ENCODE measurements at regions not wholly inside any gene's neighbourhood (a gene's known extent, or its start where the extent isn't known, plus 50 kb on each side); places are given as distances from the start of the nearest gene placed in this dataset.
"Not testable (repeated sequence)": the region's sequence is repeated elsewhere in the genome, so short reads cannot be mapped to it uniquely, and the experiment has no call there.

- no peak for TF ChIP-seq EZH2 (IDR thresholded peaks at IDR 0.05; ENCODE audit: borderline replicate concordance, low read depth, low read length, severe bottlenecking)
- no peak overlapping the region for H3K9ac ChIP-seq (replicated peaks; ENCODE audit: extremely low read depth, insufficient read depth, low read length)
Observed at GRCh38 chr14:85344847-85345570, 184.9 kb upstream of the FLRT2 start.

GRCh38 chr14:85350667-85351066 is 179.3 kb upstream of the FLRT2 start:
- ChIA-PET POLR2A (no interaction called here), CTCF (interaction anchor here (0.7 to 2.1 kb wide), 4 partner anchors 8 to 179 kb away, joined by 3 to 5 read pairs (median 3); partner anchors contain the start of gene FLRT2)
- no peaks in the 10 kb centered on the region for H3K27me3 ChIP-seq (ENCODE audit: control insufficient read depth in 2 of 2, insufficient read depth in 2 of 2, low read length in 2 of 2)
- H3K36me3 ChIP-seq (ENCODE audit: control insufficient read depth in 2 of 2, extremely low read depth in 1 of 2, insufficient read depth in 2 of 2, low read length in 2 of 2), result no peaks in the 10 kb centered on the region
- no peak overlapping the region for H3K4me2 ChIP-seq (ENCODE audit: insufficient read depth, low read length)
- no peak for DNase-seq (ENCODE audit: low read depth, low spot score)
- H3K9me1 ChIP-seq (replicated peaks; ENCODE audit: control insufficient read depth, extremely low read depth, insufficient read depth, low read length), result no peaks in the 10 kb centered on the region
- no peak overlapping the region for H2AFZ ChIP-seq (ENCODE audit: low read depth, low read length)
- no peak overlapping the region for H3K9ac ChIP-seq (replicated peaks; ENCODE audit: extremely low read depth, insufficient read depth, low read length)
- H4K20me1 ChIP-seq (replicated peaks; ENCODE audit: control insufficient read depth, extremely low read depth, insufficient read depth, low read length), result no peaks in the 10 kb centered on the region
- FAIRE-seq, result no peak
- intact Hi-C loops (cut with micrococcal nuclease) (no loop called here), dilution Hi-C loops (cut with MboI; ENCODE audit: extremely low pct_ligation_motif_present, low sequenced_read_pairs) (no loop called here)
- H3K79me2 ChIP-seq (ENCODE audit: control insufficient read depth, insufficient read depth, low read length), result no peaks in the 10 kb centered on the region
- no peak overlapping the region for H3K27ac ChIP-seq (ENCODE audit: insufficient read depth, low read depth, low read length)
- no peaks in the 10 kb centered on the region for H3K4me1 ChIP-seq (ENCODE audit: control insufficient read depth, extremely low read depth, insufficient read depth, low read length)
- no peaks in the 10 kb centered on the region for H3K9me3 ChIP-seq (replicated peaks; ENCODE audit: control insufficient read depth, insufficient read depth, low read length)
- no peak overlapping the region for H3K4me3 ChIP-seq (replicated peaks in 1 of 3; ENCODE audit: insufficient read depth in 1 of 3, low read depth in 1 of 3, low read length in 3 of 3)
- no TSS peak for BruUV-seq (replicated peaks)
- TF ChIP-seq POLR2AphosphoS5 (IDR thresholded peaks at IDR 0.05; ENCODE audit: insufficient read depth, low read depth, low read length) (no peak), FOS (IDR thresholded peaks at IDR 0.05; ENCODE audit: borderline replicate concordance, insufficient read depth, low read length) (no peak), EZH2 (IDR thresholded peaks at IDR 0.05; ENCODE audit: borderline replicate concordance, low read depth, low read length, severe bottlenecking) (no peak), GATA2 (IDR thresholded peaks at IDR 0.05; ENCODE audit: insufficient read depth, insufficient read length, low read depth, low read length) (no peak), JUN (IDR thresholded peaks at IDR 0.05; ENCODE audit: borderline replicate concordance, insufficient read depth, insufficient read length, low read depth) (no peak), MYC (IDR thresholded peaks at IDR 0.05; ENCODE audit: low read depth, low read length) (no peak)

More at GRCh38 chr14:85344847-85345570, 184.9 kb upstream of the FLRT2 start:
- Histone ChIP-seq H3K4me2 (ENCODE audit: insufficient read depth, low read length) (no peak overlapping the region), H2AFZ (ENCODE audit: low read depth, low read length) (no peak overlapping the region), H3K4me3 (replicated peaks in 1 of 3; ENCODE audit: insufficient read depth in 1 of 3, low read depth in 1 of 3, low read length in 3 of 3) (no peak overlapping the region), H3K27ac (ENCODE audit: insufficient read depth, low read depth, low read length) (no peak overlapping the region), H3K4me1 (ENCODE audit: control insufficient read depth, extremely low read depth, insufficient read depth, low read length) (no peaks in the 10 kb centered on the region), H3K36me3 (ENCODE audit: control insufficient read depth in 2 of 2, extremely low read depth in 1 of 2, insufficient read depth in 2 of 2, low read length in 2 of 2) (no peaks in the 10 kb centered on the region), H4K20me1 (replicated peaks; ENCODE audit: control insufficient read depth, extremely low read depth, insufficient read depth, low read length) (no peaks in the 10 kb centered on the region), H3K27me3 (ENCODE audit: control insufficient read depth in 2 of 2, insufficient read depth in 2 of 2, low read length in 2 of 2) (no peaks in the 10 kb centered on the region), H3K9me1 (replicated peaks; ENCODE audit: control insufficient read depth, extremely low read depth, insufficient read depth, low read length) (no peaks in the 10 kb centered on the region), H3K9me3 (replicated peaks; ENCODE audit: control insufficient read depth, insufficient read depth, low read length) (no peaks in the 10 kb centered on the region), H3K79me2 (ENCODE audit: control insufficient read depth, insufficient read depth, low read length) (no peaks in the 10 kb centered on the region)
- BruUV-seq (replicated peaks), result no TSS peak
- no peak for FAIRE-seq
- intact Hi-C loops (cut with micrococcal nuclease), result no loop called here
- ChIA-PET CTCF (interaction anchor here (1.1 kb wide), 2 partner anchors 25 to 28 kb away, joined by 3 to 4 read pairs; no protein-coding TSS in a partner anchor), POLR2A (no interaction called here)
- no peak for DNase-seq (ENCODE audit: low read depth, low spot score)
- dilution Hi-C loops (cut with MboI; ENCODE audit: extremely low pct_ligation_motif_present, low sequenced_read_pairs), result no loop called here

- POLR2A ChIA-PET; dilution Hi-C loops (cut with MboI; ENCODE audit: extremely low pct_ligation_motif_present, low sequenced_read_pairs); FAIRE-seq: not testable (repeated sequence)
Observed at GRCh38 chr14:85352588-85352987, 177.4 kb upstream of the FLRT2 start.

More at GRCh38 chr14:85352588-85352987, 177.4 kb upstream of the FLRT2 start:
- H3K27ac ChIP-seq (ENCODE audit: insufficient read depth, low read depth, low read length); H3K36me3 ChIP-seq (ENCODE audit: control insufficient read depth in 2 of 2, extremely low read depth in 1 of 2, insufficient read depth in 2 of 2, low read length in 2 of 2); H3K4me3 ChIP-seq (replicated peaks in 1 of 3; ENCODE audit: insufficient read depth in 1 of 3, low read depth in 1 of 3, low read length in 3 of 3); H3K9me1 ChIP-seq (replicated peaks; ENCODE audit: control insufficient read depth, extremely low read depth, insufficient read depth, low read length); DNase-seq (ENCODE audit: low read depth, low spot score); H3K4me1 ChIP-seq (ENCODE audit: control insufficient read depth, extremely low read depth, insufficient read depth, low read length); H2AFZ ChIP-seq (ENCODE audit: low read depth, low read length); CTCF ChIA-PET; H3K4me2 ChIP-seq (ENCODE audit: insufficient read depth, low read length); H3K9me3 ChIP-seq (replicated peaks; ENCODE audit: control insufficient read depth, insufficient read depth, low read length); H3K79me2 ChIP-seq (ENCODE audit: control insufficient read depth, insufficient read depth, low read length); BruUV-seq (replicated peaks); H3K9ac ChIP-seq (replicated peaks; ENCODE audit: extremely low read depth, insufficient read depth, low read length); intact Hi-C loops (cut with micrococcal nuclease); H3K27me3 ChIP-seq (ENCODE audit: control insufficient read depth in 2 of 2, insufficient read depth in 2 of 2, low read length in 2 of 2); H4K20me1 ChIP-seq (replicated peaks; ENCODE audit: control insufficient read depth, extremely low read depth, insufficient read depth, low read length): not testable (repeated sequence)
